ENCODE measurements at regions not wholly inside any gene's neighbourhood (a gene's known extent, or its start where the extent isn't known, plus 50 kb on each side); places are given as distances from the start of the nearest gene placed in this dataset.

GRCh38 chr2:8139668-8140200 lies 542.1 kb upstream of the ID2 start:
- H3K27ac ChIP-seq (ENCODE audit: low read depth in 1 of 2, low read length in 2 of 2) = peak overlapping the region; percentile 99 to 100
- H3K4me1 ChIP-seq (ENCODE audit: control insufficient read depth in 4 of 4, insufficient read depth in 4 of 4, low read length in 3 of 4) = peaks cover 2 to 29% (median 10%) of the 10 kb centered on the region in 4 donors
- peak overlapping the region; percentile 29 to 63 (median 53) for H3K4me3 ChIP-seq (ENCODE audit: low read depth in 1 of 3, low read length in 3 of 3)
- H3K9ac ChIP-seq (ENCODE audit: low read depth in 1 of 2, low read length in 2 of 2) = peak overlapping the region; percentile 85 to 100
- TF ChIP-seq YY1 (IDR thresholded peaks at IDR 0.05) = peak; percentile 4
- TF ChIP-seq RAD21 (IDR thresholded peaks at IDR 0.05) = no peak
- no peak for TF ChIP-seq SP1 (IDR thresholded peaks at IDR 0.05)
- no peak for TF ChIP-seq ZBTB33 (IDR thresholded peaks at IDR 0.05)
- H3K9me3 ChIP-seq (ENCODE audit: control insufficient read depth in 4 of 4, low read length in 3 of 4) = no peaks in the 10 kb centered on the region
- DNase-seq (ENCODE audit: low spot score) = no peak
- 36% methylated on average over 2 of the region's 2 CpGs for WGBS
- H3K36me3 ChIP-seq (ENCODE audit: control insufficient read depth in 4 of 4, insufficient read depth in 3 of 4, low read depth in 1 of 4, low read length in 3 of 4) = peaks cover 0 to 5% (median 0%) of the 10 kb centered on the region in 4 donors
- H3K27me3 ChIP-seq (ENCODE audit: control insufficient read depth in 4 of 4, insufficient read depth in 4 of 4, low read length in 3 of 4) = no peaks in the 10 kb centered on the region

GRCh38 chr2:8141079-8141707 lies 540.7 kb upstream of the ID2 start:
- Histone ChIP-seq H3K27me3 (ENCODE audit: control insufficient read depth in 4 of 4, insufficient read depth in 4 of 4, low read length in 3 of 4) (no peaks in the 10 kb centered on the region), H3K36me3 (ENCODE audit: control insufficient read depth in 4 of 4, insufficient read depth in 3 of 4, low read depth in 1 of 4, low read length in 3 of 4) (peaks cover 0 to 7% (median 0%) of the 10 kb centered on the region in 4 donors), H3K4me1 (ENCODE audit: control insufficient read depth in 4 of 4, insufficient read depth in 4 of 4, low read length in 3 of 4) (peaks cover 4 to 44% (median 17%) of the 10 kb centered on the region in 4 donors), H3K4me3 (ENCODE audit: low read depth in 1 of 3, low read length in 3 of 3) (peak overlapping the region in 2 of 3 donors; percentile 27 to 53), H3K9ac (ENCODE audit: low read depth in 1 of 2, low read length in 2 of 2) (peak overlapping the region; percentile 18 to 100), H3K9me3 (ENCODE audit: control insufficient read depth in 4 of 4, low read length in 3 of 4) (no peaks in the 10 kb centered on the region), H3K27ac (ENCODE audit: low read depth in 1 of 2, low read length in 2 of 2) (peak overlapping the region; percentile 99 to 100)
- 75% methylated on average over 5 of the region's 5 CpGs for WGBS
- DNase-seq (ENCODE audit: low spot score) = no peak
- TF ChIP-seq CTCF (IDR thresholded peaks at IDR 0.05; ENCODE audit: low read depth, low read length, missing input control) = no peak
- TF ChIP-seq RXRA (IDR thresholded peaks at IDR 0.05) = peak in 1 of 2 donors; percentile 9

- no peak for TF ChIP-seq ATF3 (IDR thresholded peaks at IDR 0.05)
- TF ChIP-seq RXRA (IDR thresholded peaks at IDR 0.05) = no peak
- TF ChIP-seq MAX (IDR thresholded peaks at IDR 0.05) = no peak
- no peak for TF ChIP-seq TAF1 (conservative IDR thresholded peaks at IDR 0.05)
- no peak for TF ChIP-seq EGR1 (IDR thresholded peaks at IDR 0.05; ENCODE audit: low read depth in 2 of 2)
- TF ChIP-seq ZBTB33 (IDR thresholded peaks at IDR 0.05) = no peak
- no peak for TF ChIP-seq HNF4A (conservative IDR thresholded peaks at IDR 0.05)
- no peak for TF ChIP-seq JUND (IDR thresholded peaks at IDR 0.05)
- TF ChIP-seq YY1 (IDR thresholded peaks at IDR 0.05) = no peak
- no peaks in the 10 kb centered on the region for H3K27me3 ChIP-seq (ENCODE audit: control insufficient read depth in 4 of 4, insufficient read depth in 4 of 4, low read length in 3 of 4)
- peak overlapping the region; percentile 18 to 100 for H3K9ac ChIP-seq (ENCODE audit: low read depth in 1 of 2, low read length in 2 of 2)
- WGBS = 86% methylated on average over 6 of the region's 6 CpGs
- H3K27ac ChIP-seq (ENCODE audit: low read depth in 1 of 2, low read length in 2 of 2) = peak overlapping the region; percentile 99 to 100
- peak overlapping the region in 2 of 3 donors; percentile 27 to 53 for H3K4me3 ChIP-seq (ENCODE audit: low read depth in 1 of 3, low read length in 3 of 3)
- H3K4me1 ChIP-seq (ENCODE audit: control insufficient read depth in 4 of 4, insufficient read depth in 4 of 4, low read length in 3 of 4) = peaks cover 4 to 50% (median 23%) of the 10 kb centered on the region in 4 donors
- H3K36me3 ChIP-seq (ENCODE audit: control insufficient read depth in 4 of 4, insufficient read depth in 3 of 4, low read depth in 1 of 4, low read length in 3 of 4) = peaks cover 0 to 7% (median 0%) of the 10 kb centered on the region in 4 donors
- DNase-seq (ENCODE audit: low spot score) = no peak
- no peaks in the 10 kb centered on the region for H3K9me3 ChIP-seq (ENCODE audit: control insufficient read depth in 4 of 4, low read length in 3 of 4)
Observed at GRCh38 chr2:8141780-8142179, 540.1 kb upstream of the ID2 start.
